Sigmoid colon (tissue), 4 donors: ENCODE measurements at regions not wholly inside any gene's neighbourhood (a gene's known extent, or its start where the extent isn't known, plus 50 kb on each side); places are given as distances from the start of the nearest gene placed in this dataset.

Experiments
- EP300 ChIP-seq, 4 donors: sonication (generic); formaldehyde crosslinking; IDR thresholded peaks; one replicate each; pipeline ENCODE4 v1.6.1; 2017; ENCODE audit warnings: antibody characterized with exemption in 4 of 4
- POLR2A ChIP-seq, 2 donors: fragments of 450-650 bp; IDR thresholded peaks; one replicate each; pipeline ENCODE4 v1.6.1; 2016; ENCODE audit warnings: antibody characterized with exemption in 2 of 2, mild to moderate bottlenecking in 2 of 2, moderate library complexity in 2 of 2
- POLR2AphosphoS5 ChIP-seq, 4 donors: sonication (generic); formaldehyde crosslinking; IDR thresholded peaks; one replicate each; pipeline ENCODE4 v1.6.1; 2017; ENCODE audit warnings: antibody characterized with exemption in 4 of 4
- TF ChIP-seq, protein P1 (sequence below), 4 experiments: fragments of 450-650 bp in 3 of 4; fragments of 200-600 bp in 1 of 4; IDR thresholded peaks; one replicate each; pipeline ENCODE4 v1.5.1; 2016 to 2019; ENCODE audit warnings: antibody characterized with exemption in 4 of 4, mild to moderate bottlenecking in 3 of 4, moderate library complexity in 2 of 4

GRCh38 chr10:62894156-62894555 lies 78.0 kb upstream of the EGR2 start:
- TF ChIP-seq, protein P1, sequence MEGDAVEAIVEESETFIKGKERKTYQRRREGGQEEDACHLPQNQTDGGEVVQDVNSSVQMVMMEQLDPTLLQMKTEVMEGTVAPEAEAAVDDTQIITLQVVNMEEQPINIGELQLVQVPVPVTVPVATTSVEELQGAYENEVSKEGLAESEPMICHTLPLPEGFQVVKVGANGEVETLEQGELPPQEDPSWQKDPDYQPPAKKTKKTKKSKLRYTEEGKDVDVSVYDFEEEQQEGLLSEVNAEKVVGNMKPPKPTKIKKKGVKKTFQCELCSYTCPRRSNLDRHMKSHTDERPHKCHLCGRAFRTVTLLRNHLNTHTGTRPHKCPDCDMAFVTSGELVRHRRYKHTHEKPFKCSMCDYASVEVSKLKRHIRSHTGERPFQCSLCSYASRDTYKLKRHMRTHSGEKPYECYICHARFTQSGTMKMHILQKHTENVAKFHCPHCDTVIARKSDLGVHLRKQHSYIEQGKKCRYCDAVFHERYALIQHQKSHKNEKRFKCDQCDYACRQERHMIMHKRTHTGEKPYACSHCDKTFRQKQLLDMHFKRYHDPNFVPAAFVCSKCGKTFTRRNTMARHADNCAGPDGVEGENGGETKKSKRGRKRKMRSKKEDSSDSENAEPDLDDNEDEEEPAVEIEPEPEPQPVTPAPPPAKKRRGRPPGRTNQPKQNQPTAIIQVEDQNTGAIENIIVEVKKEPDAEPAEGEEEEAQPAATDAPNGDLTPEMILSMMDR (IDR thresholded peaks at IDR 0.05): no peak
- no peak for TF ChIP-seq POLR2AphosphoS5 (IDR thresholded peaks at IDR 0.05)
- TF ChIP-seq POLR2A (IDR thresholded peaks at IDR 0.05): no peak
- no peak for TF ChIP-seq EP300 (IDR thresholded peaks at IDR 0.05)
